NOMO-1 treated with dmso at 0.1 percent for 144 hours (cell line): ENCODE measurements at regions not wholly inside any gene's neighbourhood (a gene's known extent, or its start where the extent isn't known, plus 50 kb on each side); places are given as distances from the start of the nearest gene placed in this dataset.
"Not testable (repeated sequence)": the region's sequence is repeated elsewhere in the genome, so short reads cannot be mapped to it uniquely, and the experiment has no call there.

ENCODE experiments used
- DNase-seq: peaks from one replicate; lab custom pipeline; 2025; ENCODE audit not compliant: unreplicated experiment; lab: John Stamatoyannopoulos, UW

DNA sequence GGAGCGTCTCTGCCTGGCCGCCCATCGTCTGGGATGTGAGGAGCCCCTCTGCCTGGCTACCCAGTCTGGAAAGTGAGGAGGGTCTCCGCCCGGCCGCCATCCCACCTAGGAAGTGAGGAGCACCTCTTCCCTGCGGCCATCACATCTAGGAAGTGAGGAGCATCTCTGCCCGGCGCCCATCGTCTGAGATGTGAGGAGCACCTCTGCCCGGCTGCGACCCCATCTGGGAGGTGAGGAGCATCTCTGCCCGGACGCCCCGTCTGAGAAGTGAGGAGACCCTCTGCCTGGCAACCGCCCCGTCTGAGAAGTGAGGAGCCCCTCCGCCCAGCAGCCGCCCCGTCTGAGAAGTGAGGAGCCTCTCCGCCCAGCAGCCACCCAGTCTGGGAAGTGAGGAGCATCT lies 84.5 kb downstream of the IDS start:
- not testable (repeated sequence) for DNase-seq

DNA sequence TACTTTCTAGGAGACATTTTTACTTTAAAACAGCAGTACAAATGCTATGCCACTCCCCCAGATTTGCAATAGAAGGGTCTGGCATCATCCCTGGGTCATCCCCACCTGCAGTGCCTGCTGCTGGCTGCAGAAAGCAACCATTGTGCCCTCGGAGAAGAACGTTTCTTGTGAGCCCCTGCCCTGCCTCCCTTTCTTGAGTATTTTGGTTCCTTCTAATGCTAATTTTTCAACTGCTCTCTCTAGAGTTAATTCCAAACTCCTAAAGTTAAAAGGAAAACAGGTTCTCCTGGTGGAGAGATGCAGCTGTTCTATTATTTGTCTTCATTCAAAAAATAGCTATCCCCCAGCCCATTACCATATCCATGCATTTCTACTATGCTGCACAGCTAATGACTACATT lies 107.1 kb downstream of the IDS start:
- no peak for DNase-seq

GRCh38 chrX:149392921-149393320 lies 112.2 kb downstream of the IDS start:
- no peak for DNase-seq

DNA sequence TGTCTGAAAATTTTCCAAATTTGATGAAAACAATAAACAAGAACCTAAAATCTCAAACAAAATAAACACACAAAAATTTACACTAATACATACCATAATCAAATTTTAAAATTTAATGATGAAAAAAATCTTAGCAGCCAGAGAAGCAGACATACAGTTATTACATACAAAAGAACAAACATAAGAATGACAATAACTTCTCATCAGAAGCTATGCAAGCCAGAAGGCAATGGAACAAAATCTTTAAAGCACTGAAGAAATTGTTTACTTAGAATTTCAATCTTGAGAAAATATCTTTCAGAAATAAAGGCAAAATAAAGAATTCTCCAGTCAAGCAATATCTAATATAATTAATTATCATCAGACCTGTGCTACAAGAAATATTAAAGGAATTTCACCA lies 121.3 kb downstream of the IDS start:
- DNase-seq = no peak

GRCh38 chrX:149374751-149375150 lies 130.4 kb downstream of the IDS start:
- DNase-seq = no peak

GRCh38 chrX:149372866-149373265 lies 132.2 kb downstream of the IDS start:
- no peak for DNase-seq

DNA sequence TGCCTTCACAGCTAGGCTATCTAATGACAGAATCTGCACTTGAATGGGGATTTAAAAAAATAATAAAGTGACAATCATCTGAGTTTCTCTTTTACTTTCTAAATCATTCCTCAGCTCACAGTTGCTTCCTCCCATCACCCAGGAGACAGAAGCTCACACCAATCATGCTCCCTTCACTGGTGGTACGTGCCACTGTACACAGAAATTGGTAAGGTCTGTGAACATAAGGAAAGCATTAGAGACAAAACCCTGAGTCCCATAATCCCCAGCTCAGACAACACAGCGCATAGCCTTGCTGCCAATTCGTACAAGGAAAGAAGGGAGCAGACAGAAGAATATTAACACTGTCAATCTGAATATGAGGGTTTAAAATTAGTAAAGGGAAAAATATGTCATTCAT lies 133.1 kb downstream of the IDS start:
- DNase-seq = no peak

DNA sequence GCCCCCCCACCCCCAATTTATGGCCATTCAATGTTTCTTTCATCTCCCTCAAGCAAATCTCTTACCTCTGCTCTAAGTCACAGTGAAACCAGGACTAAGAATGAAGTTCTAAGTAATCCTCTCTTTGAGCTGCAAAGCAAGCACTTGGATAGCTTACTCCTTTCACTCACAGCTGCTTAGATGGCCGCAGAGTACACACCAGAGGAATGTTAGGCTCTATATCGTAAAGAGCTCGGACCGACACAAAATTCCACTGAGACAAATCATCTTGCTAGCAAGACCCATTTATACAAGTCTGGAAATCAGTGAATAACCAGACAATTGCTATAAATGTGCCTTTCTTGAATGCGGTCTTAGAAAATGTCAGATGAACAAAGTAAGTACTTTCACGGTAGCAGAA lies 135.0 kb downstream of the IDS start:
- no peak for DNase-seq

DNA sequence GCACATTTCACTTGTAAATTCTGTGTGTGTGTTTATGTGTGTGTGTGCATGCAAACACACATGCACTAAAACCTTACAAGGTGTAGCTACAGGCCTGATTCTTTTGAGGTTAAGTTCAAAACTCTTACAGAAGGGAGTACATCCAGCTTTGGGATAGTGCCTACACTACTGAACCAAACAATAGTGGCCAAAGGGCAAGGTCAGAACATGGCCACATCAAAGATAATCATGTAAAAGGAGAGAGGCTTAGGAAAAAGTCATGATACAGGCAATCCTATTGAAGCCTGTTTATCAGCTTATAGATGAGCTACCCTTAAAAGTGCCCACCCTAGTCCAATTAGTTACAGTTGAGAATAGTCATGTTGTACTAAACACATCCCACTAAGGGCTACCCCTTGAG lies 139.6 kb downstream of the IDS start:
- DNase-seq = no peak

GRCh38 chrX:149365061-149365460 lies 140.0 kb downstream of the IDS start:
- DNase-seq = no peak

DNA sequence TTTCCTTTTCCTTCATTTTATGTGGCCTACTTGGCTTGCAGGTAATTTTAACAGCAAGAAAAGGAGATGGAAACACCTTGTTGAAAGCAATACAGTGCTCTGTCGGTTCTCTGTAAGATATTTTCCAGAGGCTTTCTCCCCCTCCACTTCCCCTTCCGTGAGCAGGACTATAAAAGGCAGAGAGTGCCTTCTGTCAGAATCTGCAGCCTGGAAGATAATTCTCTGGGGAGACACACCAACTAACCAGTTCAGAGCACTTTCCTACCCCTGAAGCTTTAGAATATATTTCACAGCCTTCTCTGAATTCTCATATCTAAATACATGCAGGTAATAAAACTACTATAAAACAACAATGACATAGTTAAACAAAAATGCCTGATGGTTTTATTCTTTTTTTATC lies 141.1 kb downstream of the IDS start:
- no peak for DNase-seq

- no peak for DNase-seq
Observed at GRCh38 chrX:149346306-149346705, 158.8 kb downstream of the IDS start.

DNA sequence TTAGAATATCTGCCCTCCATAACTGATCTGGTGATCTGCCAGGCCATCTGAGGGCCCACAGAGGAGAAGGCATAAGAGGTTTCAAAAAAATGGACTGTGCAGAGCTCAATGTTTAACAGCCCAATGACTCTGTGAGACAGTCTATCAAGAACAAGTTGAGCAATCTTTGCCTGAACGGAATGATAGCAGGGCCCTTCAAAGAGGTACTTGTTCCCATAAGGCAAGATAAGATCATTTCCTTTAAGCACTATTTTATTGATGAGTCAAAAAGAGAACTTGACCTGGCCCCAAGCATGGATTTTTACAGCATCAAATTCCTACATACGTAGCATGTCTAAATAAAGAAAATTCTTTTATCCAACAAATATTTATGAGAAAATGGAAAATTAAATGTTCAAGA lies 182.8 kb downstream of the IDS start:
- DNase-seq = no peak

- no peak for DNase-seq
Observed at GRCh38 chrX:149313871-149314371, 191.2 kb downstream of the IDS start.

GRCh38 chrX:149312988-149313387 lies 192.1 kb downstream of the IDS start:
- DNase-seq = no peak

GRCh38 chrX:149312097-149312496 lies 193.0 kb downstream of the IDS start:
- DNase-seq = no peak

- no peak for DNase-seq
Observed at GRCh38 chrX:149302705-149303104, 202.4 kb downstream of the IDS start.

DNA sequence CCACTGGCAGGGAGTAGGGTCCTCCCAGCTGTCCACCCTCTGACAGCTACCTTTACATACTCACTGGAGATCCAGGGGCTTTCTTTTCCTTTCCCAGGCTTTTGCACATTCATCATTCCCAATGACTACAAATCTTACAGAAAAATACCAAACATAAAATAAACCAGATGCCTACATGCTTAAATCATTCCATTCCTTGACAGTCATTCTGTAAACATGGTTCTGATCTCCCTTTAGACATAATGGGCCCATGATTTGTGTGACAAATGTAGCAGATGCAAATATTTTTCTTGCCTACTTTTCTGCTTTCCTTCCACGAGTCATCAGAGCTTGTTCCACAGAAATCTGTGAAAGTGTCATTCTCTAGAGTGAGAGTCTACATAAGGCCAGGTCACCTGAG lies 207.0 kb downstream of the IDS start:
- DNase-seq = no peak

GRCh38 chrX:149296092-149296491 lies 209.0 kb downstream of the IDS start:
- no peak for DNase-seq

DNA sequence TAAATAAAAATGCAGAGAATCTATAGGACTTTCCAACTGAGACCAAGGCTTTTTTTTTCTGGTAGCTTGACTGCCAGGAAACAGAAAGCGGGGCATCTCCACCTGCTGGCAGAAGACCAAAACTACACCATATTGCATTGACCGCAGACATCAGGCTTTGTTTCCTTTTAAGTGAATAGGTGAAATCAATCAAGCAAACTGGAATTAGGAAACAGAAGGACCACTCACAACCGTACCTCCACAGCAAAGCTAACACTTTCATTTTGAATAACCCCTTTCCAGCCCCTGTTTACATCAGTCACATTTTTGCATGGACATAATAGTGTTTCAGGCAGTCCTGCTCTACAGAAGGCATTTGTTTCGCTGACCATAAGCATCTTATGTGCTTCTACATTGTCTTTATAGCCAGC lies 218.2 kb downstream of the IDS start:
- peak; percentile 0 for DNase-seq

DNA sequence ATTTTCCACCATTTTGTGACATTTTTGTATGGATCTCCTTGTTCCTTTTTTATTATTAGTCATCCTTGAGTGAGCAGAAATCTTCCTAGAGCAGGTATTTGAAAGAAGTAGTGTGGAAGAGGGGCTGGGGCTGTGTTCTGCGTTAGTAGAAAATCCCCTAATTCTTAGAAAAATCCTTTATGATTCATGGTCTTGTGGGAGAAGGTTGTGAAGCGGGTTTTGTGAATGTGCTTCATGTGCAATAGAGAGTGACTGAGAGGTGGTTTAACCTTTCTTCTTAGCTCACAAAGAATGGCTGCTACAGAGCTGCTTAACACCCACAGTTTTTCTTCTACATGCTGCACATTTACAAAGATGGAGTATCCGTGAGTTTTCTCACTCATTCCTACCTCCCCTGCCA lies 220.5 kb downstream of the IDS start:
- no peak for DNase-seq

DNA sequence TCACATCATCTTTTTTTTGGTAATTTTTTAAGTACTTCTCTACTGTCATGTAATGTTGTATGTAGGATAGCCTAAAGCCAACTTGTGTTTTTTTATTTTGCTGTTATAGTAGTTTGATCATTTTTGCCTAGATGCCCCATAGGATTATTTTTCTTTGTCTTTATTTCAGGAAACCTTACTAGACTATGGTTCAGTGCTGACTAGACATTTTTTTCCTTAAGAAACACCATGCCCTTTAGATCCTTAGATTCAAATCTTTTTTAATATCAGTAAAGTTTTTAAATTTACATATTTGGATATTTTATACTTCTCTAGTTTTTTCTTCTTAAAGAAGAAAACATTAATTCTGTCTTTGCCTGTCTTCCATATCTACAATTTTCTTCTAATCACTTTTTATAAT lies 221.3 kb downstream of the IDS start:
- DNase-seq = no peak

DNA sequence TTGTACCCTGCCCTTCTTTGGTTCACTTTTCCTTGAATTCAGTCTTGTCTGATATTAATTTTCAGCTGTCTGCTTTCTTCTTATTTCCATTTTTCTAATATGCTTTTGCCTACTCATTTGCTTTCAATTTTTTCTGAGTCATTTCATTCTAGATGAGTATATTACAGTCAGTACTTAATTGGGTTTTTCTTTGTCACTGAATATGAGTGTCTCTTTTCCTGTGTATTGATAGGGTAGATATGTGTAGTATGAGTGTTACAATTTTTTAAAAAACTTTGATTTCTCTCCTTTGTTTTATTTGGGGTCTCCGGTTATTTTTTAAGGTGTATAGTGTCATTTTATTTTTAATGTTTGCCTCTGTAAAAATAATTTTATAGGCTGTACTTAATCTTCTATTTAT lies 222.2 kb downstream of the IDS start:
- DNase-seq = no peak

- no peak for DNase-seq
Observed at GRCh38 chrX:149280011-149280410, 225.1 kb downstream of the IDS start.
